GM21360 (cell line): ENCODE measurements at regions not wholly inside any gene's neighbourhood (a gene's known extent, or its start where the extent isn't known, plus 50 kb on each side); places are given as distances from the start of the nearest gene placed in this dataset.

Source experiments
- ATAC-seq: cut with Tn5 transposase; IDR thresholded peaks from one replicate; pipeline ENCODE4 v1.9.1; 2021; ENCODE audit warnings: mild to moderate bottlenecking, moderate library complexity; ENCODE audit not compliant: unreplicated experiment

DNA sequence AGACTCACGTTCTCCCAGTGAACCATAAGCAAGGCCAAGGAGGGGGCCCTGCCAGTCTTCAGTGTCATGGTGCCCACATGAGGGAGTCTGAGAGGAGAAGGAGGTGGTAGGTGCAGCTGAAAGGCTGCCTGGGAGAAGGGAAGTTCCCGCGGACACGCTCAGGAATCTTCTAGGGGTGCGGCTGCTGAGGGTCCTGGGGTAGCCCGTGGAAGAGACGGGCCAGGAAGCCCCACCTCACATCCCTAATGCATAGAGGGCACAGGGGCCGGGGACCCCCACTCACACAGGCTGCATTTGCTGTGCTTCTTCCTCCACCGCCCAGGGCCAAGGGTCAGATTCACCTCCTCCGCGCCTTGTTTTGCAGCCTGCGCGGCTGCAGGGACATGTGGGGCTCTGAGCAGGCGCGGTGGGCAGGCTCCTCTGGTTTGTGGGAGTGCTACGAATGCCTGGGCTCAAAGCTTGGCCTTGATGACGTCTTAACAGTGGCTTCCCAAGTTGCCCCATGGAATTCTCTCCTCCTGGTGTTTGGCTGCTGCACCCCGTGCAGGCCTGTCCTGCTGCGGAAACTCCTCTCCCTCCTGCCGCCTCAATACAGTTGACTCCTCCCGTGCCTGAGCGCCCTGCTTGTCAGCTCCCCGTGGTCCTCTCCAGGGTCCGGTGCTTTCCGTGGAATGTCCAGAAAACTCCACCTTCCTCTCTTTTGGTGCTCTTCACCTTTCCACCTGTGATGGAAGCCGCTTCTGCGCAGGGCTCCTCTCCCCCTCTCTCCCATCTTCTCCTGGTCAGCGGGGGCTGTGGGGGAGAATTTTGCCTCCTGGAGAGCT is 95.7 kb downstream of the VAPA start:
- no peak for ATAC-seq

DNA sequence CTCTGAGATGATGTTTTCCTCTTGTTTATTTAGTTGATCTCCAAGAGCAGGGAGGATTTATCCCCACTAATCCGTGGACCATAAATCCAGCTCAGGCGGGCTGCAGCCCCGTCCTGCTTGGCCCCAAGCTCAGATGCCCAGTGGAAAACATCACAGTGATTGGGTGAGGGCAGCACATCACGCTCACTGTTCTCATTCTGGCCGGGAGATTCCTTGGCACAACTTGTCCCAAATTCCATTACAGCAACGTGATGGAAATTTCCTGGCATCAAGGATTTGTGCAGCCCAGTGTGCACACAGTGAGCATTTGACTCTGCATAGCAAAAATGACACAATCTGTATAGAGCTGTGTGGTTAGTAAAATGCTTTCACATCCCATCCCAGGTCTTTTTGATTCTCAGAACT is 96.8 kb downstream of the VAPA start:
- no peak for ATAC-seq

DNA sequence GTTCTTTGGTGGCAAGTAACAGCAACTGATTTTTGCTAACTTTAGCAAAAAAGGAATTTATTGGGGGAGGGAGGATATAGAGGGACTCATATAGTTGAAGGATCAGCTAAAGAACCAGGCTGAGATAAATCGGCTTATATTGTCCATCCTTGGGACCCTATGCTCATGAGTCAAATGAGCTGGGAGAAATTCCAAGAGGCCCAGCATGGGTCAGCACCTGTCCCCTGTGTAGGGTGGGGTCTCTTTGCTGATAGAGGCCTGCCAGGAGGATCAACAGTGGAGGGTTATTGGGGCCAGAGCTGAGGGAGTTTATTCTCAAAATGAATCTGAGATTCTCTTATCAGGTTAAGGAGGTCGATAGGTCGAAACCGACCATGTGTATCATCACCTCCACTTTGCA is 97.2 kb downstream of the VAPA start:
- ATAC-seq: no peak

DNA sequence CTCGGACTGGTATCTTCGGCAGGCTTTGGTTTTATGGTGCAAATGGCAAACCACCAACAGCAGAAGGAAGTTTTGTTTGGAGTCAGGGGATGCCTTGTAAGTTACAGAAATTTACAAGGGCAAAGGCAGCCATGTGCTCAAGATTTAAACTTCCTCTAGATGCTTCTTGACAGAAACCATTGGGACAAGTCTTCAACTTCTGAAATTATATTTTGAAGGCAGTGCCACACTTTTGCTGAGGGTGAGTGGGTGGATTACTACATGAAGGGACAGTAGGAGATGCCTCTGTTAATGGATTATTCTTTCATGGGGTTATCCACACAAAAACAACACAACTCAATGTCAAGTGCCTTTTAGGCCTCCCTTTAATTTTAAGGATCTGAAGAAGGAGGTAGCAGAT is 97.9 kb downstream of the VAPA start:
- no peak for ATAC-seq

DNA sequence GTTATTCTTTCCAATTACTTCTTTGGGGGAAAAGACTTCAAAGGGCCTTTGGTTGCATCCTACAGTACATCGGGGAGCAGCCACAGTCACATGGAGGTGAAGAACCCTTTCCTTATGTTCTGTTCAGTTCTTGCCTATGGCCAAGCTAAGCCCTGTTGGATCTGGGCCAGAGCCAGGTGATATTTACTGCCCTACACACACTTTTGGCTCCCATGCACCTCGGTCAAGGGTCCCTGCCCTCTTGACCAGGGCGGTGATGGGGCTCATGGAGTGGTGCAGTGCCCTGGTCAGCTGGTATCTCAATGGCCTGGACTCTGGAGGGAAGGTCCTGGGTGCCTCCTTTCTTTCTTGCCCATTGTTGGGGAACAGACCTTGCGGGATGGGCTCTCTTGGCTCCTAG is 98.7 kb downstream of the VAPA start:
- ATAC-seq: no peak

DNA sequence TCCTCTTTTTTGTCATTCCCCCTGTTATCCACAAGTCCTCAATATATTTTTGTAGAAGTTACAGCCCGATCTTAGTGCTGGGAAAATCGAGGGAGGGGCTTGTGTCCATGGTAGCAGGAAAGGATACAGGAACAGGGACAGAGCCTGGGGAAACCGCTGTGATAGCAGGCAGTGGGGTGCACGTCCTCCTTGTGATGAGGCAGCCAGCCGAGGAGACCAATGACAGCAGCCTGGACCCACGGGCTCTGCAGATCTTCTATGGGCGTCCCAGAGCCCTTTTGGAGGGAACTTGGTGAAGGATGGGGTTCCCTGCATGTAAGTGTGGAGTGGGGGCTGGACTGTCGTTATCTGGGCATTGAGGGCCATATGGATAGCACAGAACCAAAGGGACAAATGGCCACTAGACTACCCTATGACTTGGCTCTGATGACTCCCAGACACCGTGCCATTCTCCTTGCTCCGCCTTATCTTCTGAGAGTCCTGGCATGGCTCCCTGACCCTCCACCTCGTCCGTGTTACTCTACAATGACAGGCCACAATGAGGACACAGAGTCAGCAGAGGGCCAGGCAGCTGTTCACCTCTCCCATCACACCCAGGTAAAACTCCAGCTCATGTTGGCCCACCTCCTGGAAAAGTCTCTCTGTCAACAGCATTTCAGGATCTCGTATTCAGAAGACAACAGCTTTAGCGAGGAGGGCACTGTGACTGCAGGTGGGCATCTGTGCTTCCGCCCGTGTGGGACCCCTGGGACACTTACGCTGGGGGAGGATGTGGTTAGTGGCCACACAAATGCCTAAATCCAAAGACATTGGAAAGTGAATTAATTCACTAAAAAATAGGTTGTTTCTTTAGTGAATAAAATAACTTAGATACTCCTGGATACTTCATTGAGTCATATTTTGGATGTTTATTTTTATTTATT is 100.1 kb downstream of the VAPA start:
- no peak for ATAC-seq

DNA sequence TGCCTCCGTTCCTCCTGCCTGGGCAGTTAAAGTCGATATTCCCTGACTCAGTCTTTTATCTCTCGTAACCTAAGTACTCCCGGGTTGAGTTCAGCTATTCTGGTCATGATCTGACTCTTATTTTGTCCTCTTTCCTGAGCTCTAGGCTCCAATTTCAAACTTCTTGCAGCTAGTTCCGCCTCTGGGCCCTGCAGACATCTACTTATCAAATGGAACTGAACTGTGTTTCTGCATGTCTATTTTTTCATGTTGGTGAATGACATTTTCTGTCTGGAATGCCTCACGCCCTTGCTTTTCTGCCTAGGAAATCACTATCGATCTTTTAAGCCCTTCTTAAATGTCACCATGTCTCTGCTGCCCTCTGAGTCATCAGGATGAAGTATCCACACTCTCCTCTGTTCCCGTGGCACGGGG is 101.5 kb downstream of the VAPA start:
- ATAC-seq: no peak

DNA sequence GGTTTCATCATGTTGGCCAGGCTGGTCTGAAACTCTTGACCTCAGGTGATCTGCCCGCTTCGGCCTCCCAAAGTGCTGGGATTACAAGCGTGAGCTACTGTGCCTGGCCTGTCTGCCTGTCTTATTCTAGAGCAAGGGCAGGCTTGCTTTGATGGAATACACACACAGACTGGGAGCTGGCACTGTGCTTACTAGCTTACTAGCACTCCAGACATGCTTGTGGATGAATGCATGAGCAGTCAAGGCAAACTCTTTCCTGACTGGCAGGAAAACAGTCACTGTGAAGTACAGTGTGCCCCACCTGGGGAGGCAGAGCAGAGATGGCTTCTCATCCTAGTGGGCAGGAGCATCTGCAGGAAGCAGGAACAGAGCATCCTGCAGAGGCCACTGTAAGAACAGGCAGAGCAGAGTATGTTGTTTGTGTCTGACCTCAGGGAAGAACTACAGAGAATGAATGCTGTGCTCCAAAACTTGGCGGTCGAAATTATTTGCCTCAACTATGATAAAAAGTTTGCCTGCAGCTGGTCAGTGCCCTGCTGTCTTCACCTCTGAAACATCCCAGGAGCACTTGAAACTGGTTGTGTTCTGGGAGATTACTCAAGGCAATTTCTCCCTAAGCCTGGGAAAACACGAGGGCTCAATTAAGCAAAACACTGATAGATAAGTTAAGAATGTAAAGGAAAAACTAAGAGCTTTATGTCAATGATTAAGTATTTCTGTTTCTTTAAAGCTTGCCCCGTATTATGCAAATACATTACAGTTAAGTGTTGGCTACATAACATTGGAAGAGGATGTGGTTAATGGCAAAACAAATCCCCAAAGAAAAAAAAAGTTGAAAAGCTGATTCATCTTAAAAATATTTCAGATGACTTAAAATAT is 102.4 kb downstream of the VAPA start:
- no peak for ATAC-seq

DNA sequence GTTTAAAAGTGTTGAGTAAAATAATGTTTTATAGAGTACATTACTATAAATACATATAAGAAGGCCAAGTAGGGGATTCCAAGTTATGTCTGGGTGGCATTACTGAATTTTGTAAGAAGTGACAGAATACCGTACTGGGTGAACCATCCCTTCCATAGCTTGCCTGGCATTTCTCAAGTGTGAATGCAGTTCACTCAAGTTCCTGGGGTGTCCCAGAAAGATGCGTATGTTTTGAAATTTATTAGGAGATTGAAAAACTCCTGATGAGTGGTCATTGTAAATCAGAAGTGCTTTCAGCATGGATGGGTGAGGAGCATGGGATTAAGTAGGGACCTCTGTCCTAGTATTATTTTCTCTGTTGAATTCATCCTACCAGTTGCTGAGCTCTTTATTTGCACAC is 103.2 kb downstream of the VAPA start:
- ATAC-seq: no peak

DNA sequence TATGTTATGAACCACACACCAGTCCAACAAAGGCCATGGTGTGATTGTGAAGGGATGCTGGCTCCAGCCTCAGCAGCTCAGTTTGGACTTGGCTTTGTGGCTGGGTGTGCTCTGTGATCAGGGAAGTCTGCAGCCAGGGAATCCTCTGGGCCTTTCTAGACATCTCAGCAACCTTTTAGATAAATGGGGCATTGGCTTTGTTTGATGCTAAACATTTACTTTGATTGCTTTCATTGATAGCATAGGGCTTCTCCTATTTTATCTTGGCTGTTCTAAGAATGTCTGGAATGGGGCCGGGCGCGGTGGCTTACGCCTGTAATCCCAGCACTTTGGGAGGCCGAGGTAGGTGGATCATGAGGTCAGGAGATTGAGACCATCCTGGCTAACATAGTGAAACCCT is 104.5 kb downstream of the VAPA start:
- no peak for ATAC-seq

DNA sequence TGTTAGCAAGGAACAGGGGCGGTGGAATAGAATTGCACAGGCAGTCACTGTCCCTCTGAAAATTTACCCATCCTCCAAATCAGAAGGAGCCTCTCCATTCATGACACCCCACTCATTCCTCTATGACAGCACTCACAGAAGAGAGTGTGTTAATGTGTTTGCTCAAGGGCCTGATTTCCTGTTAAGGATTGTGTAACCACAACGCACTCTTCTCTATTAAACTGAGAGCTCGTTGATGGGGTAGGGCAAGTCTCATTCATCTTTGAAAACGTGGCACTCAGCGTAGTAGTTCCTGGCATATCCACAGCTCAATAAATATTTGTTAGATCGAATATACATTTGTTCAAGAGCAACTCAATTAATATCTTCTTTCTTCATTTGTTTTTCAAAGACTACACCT is 106.4 kb downstream of the VAPA start:
- no peak for ATAC-seq

DNA sequence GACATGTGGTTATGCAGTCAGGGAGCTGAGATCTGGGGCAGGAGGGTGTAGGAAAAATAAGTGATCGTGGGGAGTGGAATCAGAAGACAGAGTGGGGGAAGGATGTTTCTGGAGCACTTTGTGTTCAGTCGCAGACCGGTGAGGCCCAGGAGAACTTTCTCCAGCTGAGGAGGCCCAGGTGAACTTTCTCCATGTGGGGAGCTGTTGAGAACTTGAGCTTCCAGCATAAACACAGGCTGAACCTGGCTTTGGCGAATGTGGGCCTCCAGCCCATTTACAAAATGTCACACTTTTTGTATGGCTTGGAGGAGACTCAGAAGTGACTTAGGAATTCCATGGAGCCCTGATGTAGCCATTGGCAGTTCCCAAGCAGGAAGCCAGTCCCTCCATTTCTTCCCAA is 108.5 kb downstream of the VAPA start:
- no peak for ATAC-seq

DNA sequence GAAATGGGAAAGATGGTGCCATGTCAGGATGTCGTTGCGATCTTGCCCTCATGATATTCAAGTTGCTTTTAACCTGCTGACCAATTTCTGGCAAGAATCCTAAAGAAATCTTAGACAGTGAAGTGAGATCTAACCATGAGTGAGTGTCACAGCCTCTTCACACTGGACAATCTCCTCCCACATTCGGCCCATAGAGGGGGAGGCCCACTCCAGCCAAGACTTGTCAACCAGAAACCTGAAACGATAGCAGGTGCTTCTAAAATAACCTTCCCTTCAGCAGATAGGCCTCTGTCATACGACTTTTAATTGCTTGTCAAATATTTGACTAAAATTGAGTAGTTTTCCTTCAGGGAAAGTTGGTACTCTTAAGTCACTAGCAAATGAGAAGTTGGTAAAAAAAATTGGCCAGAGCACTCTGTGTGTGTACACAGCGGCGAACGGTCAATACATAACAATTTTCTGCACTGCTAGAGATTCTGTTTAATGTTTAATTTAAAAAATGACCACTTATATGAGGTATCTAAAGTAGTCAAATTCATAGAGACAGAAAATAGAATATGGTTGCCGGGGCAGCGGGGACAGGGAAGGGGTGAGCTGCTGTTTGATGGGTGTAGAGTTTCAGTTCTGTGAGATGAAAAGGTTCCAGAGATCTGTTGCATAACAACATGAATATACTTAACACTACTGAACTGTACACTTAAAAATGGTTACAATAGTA is 110.2 kb downstream of the VAPA start:
- ATAC-seq: no peak

DNA sequence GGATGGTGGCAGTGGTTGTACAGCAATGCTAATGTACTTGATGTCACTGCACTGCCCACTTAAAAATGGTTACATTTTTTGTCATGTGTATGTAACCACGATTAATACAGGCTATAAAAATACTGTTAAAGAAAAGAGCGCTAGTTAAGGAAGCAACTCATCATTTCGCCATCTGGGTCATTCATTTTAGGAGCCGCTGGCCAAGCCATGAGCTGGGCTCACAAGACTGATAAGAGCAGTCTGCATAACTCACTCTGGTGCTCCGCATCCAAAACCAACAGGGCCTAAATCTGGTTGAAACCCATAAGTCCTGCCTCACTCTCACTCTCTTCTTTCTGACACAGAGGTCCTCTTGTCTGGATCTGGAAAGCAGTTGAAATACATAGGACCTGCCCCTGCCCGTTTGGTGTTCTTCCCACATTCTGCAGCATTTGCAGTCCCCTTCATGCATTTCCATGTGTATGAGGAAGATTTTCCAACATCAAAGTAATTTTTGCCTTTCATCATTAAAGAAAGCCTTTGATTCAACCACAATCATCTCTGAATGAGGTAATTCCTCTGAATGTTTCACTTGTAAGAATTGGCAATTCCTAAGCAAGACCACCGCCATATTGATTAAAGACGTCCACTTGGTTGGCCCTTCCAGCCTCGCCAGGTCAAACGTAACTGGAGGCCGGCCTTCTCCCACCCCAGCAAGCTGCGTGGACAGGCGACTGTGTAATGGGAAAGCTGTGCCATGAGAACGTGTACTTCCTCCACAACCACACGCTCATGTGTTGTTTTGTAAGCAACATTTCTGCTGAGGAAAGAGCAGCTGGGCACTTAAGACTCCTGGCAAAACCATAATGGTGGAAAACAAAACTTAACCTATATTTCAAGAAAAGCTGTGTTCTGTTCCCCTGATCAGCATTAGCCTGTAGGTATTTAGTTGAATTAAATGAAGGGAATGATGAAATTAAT is 112.2 kb downstream of the VAPA start:
- ATAC-seq: no peak

DNA sequence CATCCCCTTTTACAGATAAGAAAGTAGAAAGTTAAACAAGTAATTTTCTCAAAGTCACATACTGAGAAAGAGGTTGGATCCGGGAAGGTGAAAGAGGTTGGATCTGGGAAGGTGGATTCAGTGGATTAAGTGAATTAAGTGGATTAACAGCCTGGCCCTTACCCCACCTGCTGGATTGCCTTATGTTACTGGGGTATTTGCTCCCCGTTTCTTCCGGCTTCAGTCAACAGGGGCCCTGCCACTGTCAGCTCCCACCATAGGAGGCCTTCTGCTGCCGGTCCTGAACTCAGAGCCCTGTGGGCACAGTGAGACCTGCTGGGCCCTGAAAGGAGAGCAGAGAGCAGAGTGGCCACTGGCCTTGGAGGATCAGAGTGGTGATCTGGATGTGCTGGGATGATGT is 113.2 kb downstream of the VAPA start:
- ATAC-seq: no peak

DNA sequence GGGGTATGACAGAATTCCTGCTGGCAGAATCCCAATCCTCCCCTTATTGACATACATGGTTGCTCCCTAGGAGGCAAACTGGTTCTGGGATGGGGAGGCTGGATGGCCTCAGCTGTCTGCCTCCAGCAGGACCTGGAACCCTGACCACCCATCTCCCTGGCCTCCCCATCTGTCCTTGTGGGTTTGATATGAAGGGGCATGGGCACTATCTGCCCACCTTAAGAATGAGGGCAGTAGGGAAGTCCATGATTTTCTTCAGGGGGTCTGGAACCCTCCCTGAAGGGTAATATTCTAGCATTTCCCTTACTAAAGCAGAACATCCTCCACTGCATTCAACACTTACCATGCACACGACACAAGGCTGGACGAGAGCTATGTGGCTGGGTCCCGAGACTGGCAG is 113.6 kb downstream of the VAPA start:
- no peak for ATAC-seq

DNA sequence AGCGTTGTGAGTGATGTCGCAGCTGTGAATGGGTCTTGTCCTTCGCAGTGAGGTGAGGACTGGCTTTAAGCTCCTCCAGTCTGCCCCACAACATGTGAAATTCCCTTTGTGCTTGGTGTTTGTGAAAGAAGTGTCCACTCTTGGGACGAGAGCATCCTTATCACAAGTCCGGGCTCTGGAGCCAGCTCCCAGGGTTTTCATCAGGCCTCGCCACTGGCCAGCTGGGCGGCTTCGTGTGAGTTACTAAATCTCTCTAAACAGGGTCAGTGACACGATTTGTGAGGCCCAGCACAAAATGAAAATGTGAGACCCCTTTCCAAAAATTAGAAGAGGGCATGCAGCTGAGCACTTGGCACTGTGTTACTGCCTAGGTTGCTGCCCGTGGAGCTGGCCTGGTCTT is 115.9 kb downstream of the VAPA start:
- no peak for ATAC-seq

DNA sequence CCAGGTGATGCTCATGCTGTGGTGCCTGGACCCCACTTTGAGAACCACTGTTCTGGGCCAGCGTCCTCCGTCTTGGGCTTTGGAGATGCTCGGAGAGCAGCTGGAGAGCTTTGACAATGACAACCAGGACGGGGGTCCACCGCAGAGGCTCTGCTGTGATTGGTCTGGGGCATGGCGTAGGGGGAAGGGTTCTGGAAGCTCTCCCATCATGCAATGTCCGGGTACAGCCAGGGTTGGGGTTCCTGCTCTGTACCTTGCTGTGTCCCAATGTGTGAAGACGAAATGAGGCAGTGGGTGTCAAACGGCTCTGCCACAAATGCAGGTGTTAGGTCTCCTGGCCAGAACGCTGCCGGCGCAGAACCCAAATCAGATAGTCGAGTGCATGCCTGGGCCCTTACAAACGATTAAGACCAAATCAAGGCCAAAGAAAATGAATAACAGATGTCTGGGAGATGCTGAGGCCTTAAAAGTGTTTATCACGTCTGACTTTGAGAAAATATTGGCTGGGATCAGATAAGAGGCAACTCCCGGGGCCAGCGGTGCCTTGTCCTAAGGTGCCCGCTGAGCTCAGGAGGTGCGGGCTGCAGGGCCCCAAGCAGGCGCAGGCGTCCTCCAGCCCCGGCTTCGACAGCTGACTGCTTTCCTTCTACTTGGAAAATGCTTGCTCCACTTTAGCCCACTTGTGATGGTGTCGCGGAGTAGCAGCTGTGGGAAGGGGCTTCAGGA is 117.2 kb downstream of the VAPA start:
- ATAC-seq: no peak
